Esophagus (tissue), 2 donors: ENCODE measurements at regions not wholly inside any gene's neighbourhood (a gene's known extent, or its start where the extent isn't known, plus 50 kb on each side); places are given as distances from the start of the nearest gene placed in this dataset.
A peak's percentile ranks its signal among the peaks of the same experiment; 100 is the strongest.

Experiments
- H3K27ac ChIP-seq, 2 donors: one replicate each; pipeline ENCODE4 v1.5.1; 2013; ENCODE audit warnings: low read depth in 2 of 2, mild to moderate bottlenecking in 2 of 2, inconsistent platforms in 1 of 2, low read length in 1 of 2, moderate library complexity in 1 of 2
- H3K27me3 ChIP-seq, 2 donors: one replicate each; pipeline ENCODE4 v1.6.1; 2013; ENCODE audit warnings: low read length in 2 of 2, control low read depth in 1 of 2, mild to moderate bottlenecking in 1 of 2; ENCODE audit not compliant: insufficient read depth in 2 of 2, control insufficient read depth in 1 of 2
- H3K36me3 ChIP-seq, 2 donors: one replicate each; pipeline ENCODE4 v1.6.1; 2013; ENCODE audit warnings: low read length in 1 of 2; ENCODE audit not compliant: control insufficient read depth in 2 of 2, insufficient read depth in 2 of 2
- H3K4me1 ChIP-seq, 2 donors: one replicate each; pipeline ENCODE4 v1.6.1; 2013; ENCODE audit warnings: low read length in 1 of 2; ENCODE audit not compliant: control insufficient read depth in 2 of 2, insufficient read depth in 2 of 2
- H3K4me3 ChIP-seq, 2 donors: one replicate each; pipeline ENCODE4 v1.5.1; 2013; ENCODE audit warnings: low read length in 2 of 2, mild to moderate bottlenecking in 2 of 2, low read depth in 1 of 2, moderate library complexity in 1 of 2
- H3K9me3 ChIP-seq, 2 donors: one replicate each; pipeline ENCODE4 v1.6.1; 2013; ENCODE audit warnings: mild to moderate bottlenecking in 2 of 2, low read depth in 1 of 2, low read length in 1 of 2, moderate library complexity in 1 of 2; ENCODE audit not compliant: control insufficient read depth in 2 of 2, insufficient read depth in 1 of 2
- WGBS, 2 donors: extraction: QIAGEN DNeasy Blood & Tissue Kit; methylation state at CpG; one replicate each; pipeline ENCODE4 v1.1.7; 2013; 5-methylcytosine and 5-hydroxymethylcytosine counted together
- donor health status: healthy with polysubstance abuse.
- donor health status: Bipolar disorder and iron deficiency.

DNA sequence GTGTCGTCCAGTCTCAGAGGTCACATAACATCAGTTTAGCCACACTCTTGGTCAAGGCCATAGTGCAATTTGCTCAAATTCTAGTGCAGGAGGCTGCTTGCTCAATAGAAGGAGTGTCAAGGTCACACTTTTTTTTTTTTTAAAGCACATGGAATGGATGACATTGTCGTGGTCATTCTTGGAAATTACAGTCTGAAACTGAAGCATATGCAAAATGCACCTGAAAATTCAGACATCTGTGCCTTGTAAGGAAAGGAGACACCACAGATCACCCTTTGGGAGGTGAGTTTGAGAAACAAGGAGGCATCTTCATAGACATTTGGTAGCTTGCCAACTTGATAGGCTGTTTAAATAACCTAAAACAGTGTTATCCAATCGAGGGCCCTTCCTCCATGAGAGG lies 98.3 kb upstream of the ANKRD10 start:
- 55 to 72% methylated on average over 3 of the region's 3 CpGs for WGBS, 2 donors
- no peaks in the 10 kb centered on the region for H3K9me3 ChIP-seq
- no peak overlapping the region for H3K4me3 ChIP-seq
- H3K36me3 ChIP-seq: no peaks in the 10 kb centered on the region
- H3K27me3 ChIP-seq: no peaks in the 10 kb centered on the region
- no peaks in the 10 kb centered on the region for H3K4me1 ChIP-seq
- H3K27ac ChIP-seq: no peak overlapping the region

DNA sequence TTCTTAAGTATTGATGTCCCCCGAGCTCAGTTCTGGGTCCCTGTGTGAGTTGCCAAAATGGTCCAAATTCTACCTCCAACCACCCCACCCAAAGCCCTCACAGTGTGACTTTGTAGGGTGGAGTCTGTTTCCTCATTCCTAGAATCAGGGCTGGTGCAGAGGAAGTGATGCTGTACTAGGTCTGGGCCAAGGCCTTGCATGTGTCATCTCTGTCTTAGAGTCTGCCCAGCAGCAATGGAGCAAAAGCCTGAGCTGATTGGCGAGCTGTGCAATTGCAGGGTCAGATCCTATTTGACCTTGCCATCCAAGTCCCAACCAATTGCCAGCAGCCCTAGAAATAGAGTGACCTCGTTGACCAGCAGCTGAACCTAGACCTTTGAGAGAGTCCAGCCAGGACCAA lies 97.0 kb upstream of the ANKRD10 start:
- no peaks in the 10 kb centered on the region for H3K4me1 ChIP-seq
- WGBS, 2 donors: 73 to 85% methylated on average over 3 of the region's 3 CpGs
- H3K27me3 ChIP-seq: no peaks in the 10 kb centered on the region
- no peak overlapping the region for H3K27ac ChIP-seq
- H3K36me3 ChIP-seq: no peaks in the 10 kb centered on the region
- no peaks in the 10 kb centered on the region for H3K9me3 ChIP-seq
- H3K4me3 ChIP-seq: no peak overlapping the region

DNA sequence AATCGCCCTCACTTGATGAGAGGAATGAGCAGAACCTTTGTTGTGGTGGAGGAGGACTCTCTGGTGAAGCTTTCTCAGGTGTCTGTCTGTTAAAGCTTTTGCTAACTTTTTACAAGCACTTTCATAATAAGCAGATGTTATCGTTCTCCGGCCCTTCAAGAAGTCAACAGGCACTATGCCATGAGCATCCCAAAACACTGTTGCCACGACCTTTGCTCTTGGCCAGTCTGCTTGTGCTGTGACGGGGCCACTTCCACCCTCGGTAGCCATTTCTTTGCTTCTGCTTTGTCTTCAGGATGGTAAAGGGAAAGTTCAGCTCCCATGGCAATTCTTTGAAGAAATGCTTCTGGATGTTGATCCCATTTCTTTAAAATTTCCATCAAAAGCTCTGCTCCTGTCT lies 93.5 kb upstream of the ANKRD10 start:
- H3K27me3 ChIP-seq: no peaks in the 10 kb centered on the region
- H3K4me1 ChIP-seq: no peaks in the 10 kb centered on the region
- 81 to 82% methylated on average over 6 of the region's 6 CpGs for WGBS, 2 donors
- no peaks in the 10 kb centered on the region for H3K9me3 ChIP-seq
- H3K36me3 ChIP-seq: no peaks in the 10 kb centered on the region
- H3K27ac ChIP-seq: no peak overlapping the region
- H3K4me3 ChIP-seq: no peak overlapping the region

DNA sequence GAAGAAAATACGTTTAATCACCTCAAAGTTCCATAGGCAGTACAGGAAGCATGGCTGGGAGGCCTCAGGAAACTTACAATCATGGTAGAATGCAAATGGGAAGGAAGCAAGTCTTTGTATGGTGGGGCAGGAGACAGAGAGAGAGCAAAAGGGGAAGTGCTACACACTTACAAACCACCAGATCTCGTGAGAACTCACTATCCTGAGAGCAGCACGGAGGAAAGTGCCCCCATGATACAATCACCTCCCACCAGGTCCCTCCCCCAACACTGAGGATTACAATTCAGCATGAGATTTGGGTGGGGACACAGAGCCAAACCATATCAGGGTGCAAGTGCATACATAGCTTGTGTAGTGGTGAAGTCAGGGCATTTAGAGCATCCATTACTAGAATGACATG lies 92.3 kb upstream of the ANKRD10 start:
- Histone ChIP-seq H3K36me3 (no peaks in the 10 kb centered on the region), H3K4me3 (no peak overlapping the region), H3K4me1 (no peaks in the 10 kb centered on the region), H3K27me3 (no peaks in the 10 kb centered on the region), H3K9me3 (no peaks in the 10 kb centered on the region), H3K27ac (peak overlapping the region in 1 of 2 donors; percentile 25)
- WGBS, 2 donors: 56 to 60% methylated on average over 3 of the region's 3 CpGs

DNA sequence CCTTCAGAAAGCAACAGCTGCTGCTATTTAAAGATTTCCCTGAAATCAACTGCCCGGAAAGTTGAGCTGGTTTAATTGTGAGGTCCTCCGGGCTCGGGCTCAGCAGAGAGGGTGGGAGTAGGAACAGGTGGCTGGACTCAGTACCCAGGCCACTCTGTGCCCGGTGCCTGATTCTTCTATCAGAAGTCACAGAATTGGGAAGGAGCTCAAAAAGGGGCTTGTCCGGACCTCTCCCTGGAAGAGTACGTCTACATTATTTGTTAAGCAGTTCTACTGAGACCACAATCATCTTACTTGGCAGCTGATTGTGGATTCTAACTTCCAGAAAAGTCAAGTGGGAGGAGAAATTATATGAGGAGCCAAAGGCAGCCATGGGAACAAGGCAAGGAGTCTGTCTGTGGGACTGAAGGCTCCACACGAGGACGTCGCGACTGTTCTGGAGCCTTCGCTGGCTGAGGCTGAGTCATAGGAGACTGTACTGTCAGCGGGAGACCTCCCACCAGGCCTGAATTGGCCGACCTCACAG lies 91.7 kb upstream of the ANKRD10 start:
- Histone ChIP-seq H3K36me3 (no peaks in the 10 kb centered on the region), H3K9me3 (no peaks in the 10 kb centered on the region), H3K27me3 (no peaks in the 10 kb centered on the region), H3K4me3 (no peak overlapping the region), H3K4me1 (no peaks in the 10 kb centered on the region), H3K27ac (peak overlapping the region; percentile 67 to 77)
- 41 to 51% methylated on average over 13 of the region's 13 CpGs for WGBS, 2 donors

DNA sequence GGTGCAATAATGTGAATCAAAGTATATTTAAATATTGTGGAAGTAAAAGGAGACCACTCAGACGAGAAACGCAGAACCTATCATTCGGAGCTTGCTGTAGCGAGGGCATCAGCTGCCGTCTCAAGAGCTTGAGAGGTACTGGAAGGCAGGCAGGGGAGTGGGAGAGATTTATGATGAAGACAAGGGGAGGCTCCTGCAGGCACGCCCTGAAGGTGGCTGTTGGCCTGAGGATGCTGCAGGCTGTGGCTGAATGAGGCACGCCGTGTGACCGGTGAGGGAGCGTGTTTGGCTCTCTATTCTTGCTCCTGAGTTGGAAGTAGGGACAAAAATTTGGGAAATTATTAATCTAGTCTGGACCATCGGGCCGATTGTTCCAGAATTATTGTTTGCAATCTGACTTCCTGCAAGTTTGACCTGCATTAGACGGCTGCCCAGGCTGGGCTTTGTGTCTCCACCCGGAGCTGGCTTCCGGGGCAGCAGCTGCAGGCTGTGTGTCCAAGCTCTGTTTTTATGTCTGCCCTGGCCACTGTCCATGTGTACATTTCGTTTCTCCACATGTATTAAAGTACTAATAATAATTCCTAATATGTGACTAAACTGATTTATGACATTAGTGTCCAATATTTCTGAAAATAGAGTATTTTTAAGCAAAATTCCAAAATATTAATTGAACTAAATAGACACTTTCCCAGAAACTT lies 91.1 kb upstream of the ANKRD10 start:
- no peak overlapping the region for H3K4me3 ChIP-seq
- peak overlapping the region in 1 of 2 donors; percentile 77 for H3K27ac ChIP-seq
- H3K27me3 ChIP-seq: no peaks in the 10 kb centered on the region
- no peaks in the 10 kb centered on the region for H3K36me3 ChIP-seq
- 42 to 58% methylated on average over 16 of the region's 16 CpGs for WGBS, 2 donors
- H3K9me3 ChIP-seq: no peaks in the 10 kb centered on the region
- no peaks in the 10 kb centered on the region for H3K4me1 ChIP-seq

DNA sequence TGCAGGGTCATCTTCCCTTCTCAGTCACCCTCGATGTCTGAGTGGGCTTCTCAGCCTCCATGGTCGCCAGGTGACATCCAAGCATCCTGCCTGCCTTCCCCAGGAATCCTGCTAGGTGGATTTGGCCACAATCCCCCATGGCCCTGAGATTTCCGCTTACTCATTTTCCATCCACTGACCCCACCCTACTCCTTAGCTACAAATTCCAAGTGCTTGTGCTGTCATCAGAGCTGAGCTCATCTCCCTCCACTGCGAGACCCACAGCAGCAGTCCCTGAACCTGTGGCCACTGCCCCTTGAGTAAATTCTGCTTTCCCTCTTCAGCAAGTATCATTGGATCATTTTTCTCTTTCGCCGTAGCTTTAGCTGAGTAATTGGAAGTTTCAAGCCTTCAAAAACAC lies 90.5 kb upstream of the ANKRD10 start:
- Histone ChIP-seq H3K4me3 (no peak overlapping the region), H3K4me1 (no peaks in the 10 kb centered on the region), H3K9me3 (no peaks in the 10 kb centered on the region), H3K36me3 (no peaks in the 10 kb centered on the region), H3K27ac (peak overlapping the region in 1 of 2 donors; percentile 21), H3K27me3 (no peaks in the 10 kb centered on the region)
- 76 to 78% methylated on average over 6 of the region's 6 CpGs for WGBS, 2 donors

DNA sequence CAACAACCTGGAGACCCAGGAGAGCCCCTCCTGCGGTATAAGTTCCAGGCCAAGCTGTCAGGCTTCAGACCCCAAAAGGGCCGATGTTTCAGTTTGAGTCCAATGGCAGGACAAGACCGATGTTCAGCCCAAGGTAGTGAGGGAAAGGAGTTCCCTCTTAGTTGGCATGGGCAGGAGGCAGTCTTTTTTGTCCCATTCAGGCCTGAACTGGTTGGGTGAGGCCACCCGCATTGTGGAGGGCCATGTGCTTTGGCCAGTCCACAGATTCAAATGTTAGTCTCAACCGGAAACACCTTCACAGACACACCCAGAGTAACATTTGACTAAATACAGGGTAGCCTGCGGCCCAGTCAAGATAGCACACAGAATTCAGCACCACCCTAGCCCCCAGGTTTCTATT lies 89.6 kb upstream of the ANKRD10 start:
- H3K4me1 ChIP-seq: no peaks in the 10 kb centered on the region
- H3K36me3 ChIP-seq: no peaks in the 10 kb centered on the region
- no peak overlapping the region for H3K4me3 ChIP-seq
- no peaks in the 10 kb centered on the region for H3K27me3 ChIP-seq
- H3K9me3 ChIP-seq: no peaks in the 10 kb centered on the region
- no peak overlapping the region for H3K27ac ChIP-seq
- WGBS, 2 donors: 76 to 79% methylated on average over 6 of the region's 6 CpGs

DNA sequence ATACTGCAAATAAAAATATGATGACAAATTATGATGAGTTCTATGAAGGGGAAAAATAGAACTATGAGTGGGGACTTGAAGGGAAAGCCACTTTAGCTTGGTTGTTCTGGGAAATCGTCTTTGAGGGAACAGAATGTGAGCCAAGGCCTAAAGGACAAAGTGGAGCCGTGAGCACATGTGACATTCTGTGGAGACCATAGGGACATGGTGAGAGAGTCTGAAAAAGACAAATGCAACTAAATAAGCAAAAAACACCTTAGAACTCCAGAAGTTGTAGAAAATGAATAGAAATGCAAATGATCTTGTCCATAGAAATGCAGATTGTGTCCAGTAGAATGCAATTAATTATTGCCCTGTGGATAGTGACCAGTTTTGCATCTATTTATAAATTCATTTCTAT lies 86.8 kb upstream of the ANKRD10 start:
- no peaks in the 10 kb centered on the region for H3K36me3 ChIP-seq
- no peak overlapping the region for H3K27ac ChIP-seq
- H3K9me3 ChIP-seq: no peaks in the 10 kb centered on the region
- no peaks in the 10 kb centered on the region for H3K4me1 ChIP-seq
- 85 to 95% methylated on average over 2 of the region's 2 CpGs for WGBS, 2 donors
- H3K4me3 ChIP-seq: no peak overlapping the region
- H3K27me3 ChIP-seq: no peaks in the 10 kb centered on the region

DNA sequence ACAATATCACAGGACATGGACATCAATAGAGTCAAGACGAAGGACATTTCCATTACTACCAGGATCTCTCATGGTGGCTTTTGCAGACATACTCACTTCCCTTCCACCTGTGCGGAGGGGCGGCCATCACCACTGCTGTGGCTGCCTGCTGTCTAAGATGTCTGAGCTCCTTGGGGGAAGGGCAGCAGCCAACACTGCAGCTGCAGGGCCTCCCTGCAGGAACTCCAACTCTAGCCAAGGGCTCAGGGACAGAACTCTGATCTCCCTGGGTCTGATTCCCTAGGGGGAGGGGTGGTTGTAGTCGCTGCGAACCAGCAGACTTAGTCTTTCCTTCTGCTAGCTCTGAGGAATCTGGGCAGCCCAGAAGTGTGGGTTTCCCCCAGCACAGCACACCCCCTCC lies 78.9 kb upstream of the ANKRD10 start:
- Histone ChIP-seq H3K27me3 (no peaks in the 10 kb centered on the region), H3K9me3 (no peaks in the 10 kb centered on the region), H3K4me1 (no peaks in the 10 kb centered on the region), H3K36me3 (no peaks in the 10 kb centered on the region), H3K27ac (no peak overlapping the region), H3K4me3 (no peak overlapping the region)
- WGBS, 2 donors: 67 to 75% methylated on average over 5 of the region's 5 CpGs
